ENCODE measurements at regions not wholly inside any gene's neighbourhood (a gene's known extent, or its start where the extent isn't known, plus 50 kb on each side); places are given as distances from the start of the nearest gene placed in this dataset.

DNA sequence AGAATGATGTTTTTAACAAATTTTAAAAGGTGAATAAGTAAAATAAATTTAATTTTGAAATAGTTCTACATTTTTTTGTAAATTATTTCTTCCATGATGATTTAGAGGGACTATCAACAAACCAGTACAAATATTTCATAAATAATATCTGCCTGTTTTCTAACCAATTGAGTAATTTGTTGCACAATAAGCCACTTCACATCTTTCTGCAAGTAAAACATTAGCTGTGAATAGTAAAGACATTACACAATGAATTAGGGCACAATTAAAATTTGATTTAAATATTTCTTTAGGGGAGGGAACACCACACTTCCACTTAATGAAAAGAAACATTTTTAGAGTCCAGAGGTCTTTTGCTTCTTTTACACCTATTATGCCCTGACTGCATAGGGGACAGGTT is 118.4 kb upstream of the PTPRK start:
- TF ChIP-seq, protein P1, sequence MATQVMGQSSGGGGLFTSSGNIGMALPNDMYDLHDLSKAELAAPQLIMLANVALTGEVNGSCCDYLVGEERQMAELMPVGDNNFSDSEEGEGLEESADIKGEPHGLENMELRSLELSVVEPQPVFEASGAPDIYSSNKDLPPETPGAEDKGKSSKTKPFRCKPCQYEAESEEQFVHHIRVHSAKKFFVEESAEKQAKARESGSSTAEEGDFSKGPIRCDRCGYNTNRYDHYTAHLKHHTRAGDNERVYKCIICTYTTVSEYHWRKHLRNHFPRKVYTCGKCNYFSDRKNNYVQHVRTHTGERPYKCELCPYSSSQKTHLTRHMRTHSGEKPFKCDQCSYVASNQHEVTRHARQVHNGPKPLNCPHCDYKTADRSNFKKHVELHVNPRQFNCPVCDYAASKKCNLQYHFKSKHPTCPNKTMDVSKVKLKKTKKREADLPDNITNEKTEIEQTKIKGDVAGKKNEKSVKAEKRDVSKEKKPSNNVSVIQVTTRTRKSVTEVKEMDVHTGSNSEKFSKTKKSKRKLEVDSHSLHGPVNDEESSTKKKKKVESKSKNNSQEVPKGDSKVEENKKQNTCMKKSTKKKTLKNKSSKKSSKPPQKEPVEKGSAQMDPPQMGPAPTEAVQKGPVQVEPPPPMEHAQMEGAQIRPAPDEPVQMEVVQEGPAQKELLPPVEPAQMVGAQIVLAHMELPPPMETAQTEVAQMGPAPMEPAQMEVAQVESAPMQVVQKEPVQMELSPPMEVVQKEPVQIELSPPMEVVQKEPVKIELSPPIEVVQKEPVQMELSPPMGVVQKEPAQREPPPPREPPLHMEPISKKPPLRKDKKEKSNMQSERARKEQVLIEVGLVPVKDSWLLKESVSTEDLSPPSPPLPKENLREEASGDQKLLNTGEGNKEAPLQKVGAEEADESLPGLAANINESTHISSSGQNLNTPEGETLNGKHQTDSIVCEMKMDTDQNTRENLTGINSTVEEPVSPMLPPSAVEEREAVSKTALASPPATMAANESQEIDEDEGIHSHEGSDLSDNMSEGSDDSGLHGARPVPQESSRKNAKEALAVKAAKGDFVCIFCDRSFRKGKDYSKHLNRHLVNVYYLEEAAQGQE (IDR thresholded peaks at IDR 0.05; ENCODE audit: low read depth), result no peak
- TF ChIP-seq RAD21 (IDR thresholded peaks at IDR 0.05; ENCODE audit: low read depth), result no peak
- no peak for TF ChIP-seq TAF1 (IDR thresholded peaks at IDR 0.05; ENCODE audit: low read depth)
- TF ChIP-seq EP300 (IDR thresholded peaks at IDR 0.05; ENCODE audit: borderline replicate concordance), result no peak
- TF ChIP-seq FOXM1 (IDR thresholded peaks at IDR 0.05; ENCODE audit: borderline replicate concordance, low read depth), result no peak
- no peak for TF ChIP-seq CREB1 (IDR thresholded peaks at IDR 0.05; ENCODE audit: low read depth)
- TF ChIP-seq TEAD4 (IDR thresholded peaks at IDR 0.05), result no peak
- TF ChIP-seq, protein P2, sequence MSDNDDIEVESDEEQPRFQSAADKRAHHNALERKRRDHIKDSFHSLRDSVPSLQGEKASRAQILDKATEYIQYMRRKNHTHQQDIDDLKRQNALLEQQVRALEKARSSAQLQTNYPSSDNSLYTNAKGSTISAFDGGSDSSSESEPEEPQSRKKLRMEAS (IDR thresholded peaks at IDR 0.05), result no peak
- TF ChIP-seq, protein P3, sequence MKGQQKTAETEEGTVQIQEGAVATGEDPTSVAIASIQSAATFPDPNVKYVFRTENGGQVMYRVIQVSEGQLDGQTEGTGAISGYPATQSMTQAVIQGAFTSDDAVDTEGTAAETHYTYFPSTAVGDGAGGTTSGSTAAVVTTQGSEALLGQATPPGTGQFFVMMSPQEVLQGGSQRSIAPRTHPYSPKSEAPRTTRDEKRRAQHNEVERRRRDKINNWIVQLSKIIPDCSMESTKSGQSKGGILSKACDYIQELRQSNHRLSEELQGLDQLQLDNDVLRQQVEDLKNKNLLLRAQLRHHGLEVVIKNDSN (IDR thresholded peaks at IDR 0.05), result no peak
- TF ChIP-seq ZBTB7A (IDR thresholded peaks at IDR 0.05; ENCODE audit: low read depth), result no peak
- no peak for TF ChIP-seq CEBPB (IDR thresholded peaks at IDR 0.05)
- TF ChIP-seq EGR1 (IDR thresholded peaks at IDR 0.05), result no peak
- TF ChIP-seq TCF12 (IDR thresholded peaks at IDR 0.05; ENCODE audit: low read depth), result no peak
- no peak for TF ChIP-seq YY1 (IDR thresholded peaks at IDR 0.05; ENCODE audit: low read depth)
- no peak for TF ChIP-seq NFIC (IDR thresholded peaks at IDR 0.05)

DNA sequence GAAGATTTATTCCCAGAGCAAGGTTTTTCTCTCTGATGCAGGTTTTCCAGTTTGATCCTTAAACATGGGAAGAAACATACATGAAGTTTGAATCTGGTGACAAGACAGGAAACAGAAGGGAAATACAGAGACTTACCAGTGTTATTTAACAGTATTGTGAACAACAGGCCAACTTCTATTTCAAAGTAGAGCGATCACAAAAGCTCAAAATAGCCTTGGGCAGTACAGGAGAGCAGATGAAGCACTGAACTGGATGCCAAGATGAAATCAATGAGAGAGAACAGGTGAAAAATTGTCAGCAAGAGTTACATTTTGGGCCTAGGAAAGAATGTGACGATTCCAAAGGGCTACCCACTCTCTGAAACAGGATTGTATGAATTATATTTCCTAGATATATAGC is 114.8 kb upstream of the PTPRK start:
- TF ChIP-seq YY1 (IDR thresholded peaks at IDR 0.05; ENCODE audit: low read depth) (no peak), CEBPB (IDR thresholded peaks at IDR 0.05) (no peak), TEAD4 (IDR thresholded peaks at IDR 0.05) (no peak), NFIC (IDR thresholded peaks at IDR 0.05) (no peak), RAD21 (IDR thresholded peaks at IDR 0.05; ENCODE audit: low read depth) (no peak), EGR1 (IDR thresholded peaks at IDR 0.05) (no peak)

DNA sequence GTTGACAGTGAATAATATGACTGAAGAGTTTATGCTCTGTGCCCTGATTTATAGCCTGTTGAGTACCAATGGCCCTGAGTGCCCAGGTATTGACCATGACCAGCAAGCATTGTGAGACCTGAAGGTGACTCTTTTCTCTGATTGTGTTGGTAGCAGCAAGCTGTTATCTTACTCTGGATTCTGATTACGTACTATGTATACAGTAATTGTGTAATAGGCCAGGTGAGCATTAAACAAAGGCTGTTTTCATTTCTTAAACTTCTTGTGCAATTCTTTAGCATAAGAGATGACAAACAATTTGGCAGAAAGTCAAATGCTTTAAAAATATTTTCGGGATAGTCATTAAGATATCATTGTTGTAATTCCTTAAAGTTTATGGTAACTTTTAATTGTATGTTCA is 111.7 kb upstream of the PTPRK start:
- TF ChIP-seq TEAD4 (IDR thresholded peaks at IDR 0.05), result no peak
- TF ChIP-seq, protein P2 (IDR thresholded peaks at IDR 0.05), result no peak
- TF ChIP-seq NFIC (IDR thresholded peaks at IDR 0.05), result no peak
- no peak for TF ChIP-seq TAF1 (IDR thresholded peaks at IDR 0.05; ENCODE audit: low read depth)
- TF ChIP-seq, protein P1 (IDR thresholded peaks at IDR 0.05; ENCODE audit: low read depth), result no peak
- TF ChIP-seq FOXM1 (IDR thresholded peaks at IDR 0.05; ENCODE audit: borderline replicate concordance, low read depth), result no peak
- no peak for TF ChIP-seq ZBTB7A (IDR thresholded peaks at IDR 0.05; ENCODE audit: low read depth)
- no peak for TF ChIP-seq CEBPB (IDR thresholded peaks at IDR 0.05)
- no peak for TF ChIP-seq YY1 (IDR thresholded peaks at IDR 0.05; ENCODE audit: low read depth)
- TF ChIP-seq EP300 (IDR thresholded peaks at IDR 0.05; ENCODE audit: borderline replicate concordance), result no peak

DNA sequence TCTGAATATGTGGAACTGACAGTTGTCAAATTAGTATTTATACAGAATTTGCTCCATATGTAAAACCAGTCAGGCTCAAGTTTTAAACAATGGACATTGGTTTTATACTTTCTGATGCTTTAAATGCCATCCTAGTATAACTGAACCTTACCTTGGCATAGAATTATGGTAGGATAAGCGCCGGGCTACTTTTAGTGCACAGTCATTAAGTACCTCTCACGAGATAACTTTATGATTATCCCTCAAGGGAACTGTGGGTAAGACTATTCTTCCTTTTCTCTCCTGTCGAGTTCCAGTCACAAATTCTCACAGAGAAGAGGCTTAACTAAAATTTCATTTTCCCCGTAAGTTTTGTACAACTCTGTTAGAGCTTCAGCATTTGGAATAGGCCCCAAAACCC is 110.6 kb upstream of the PTPRK start:
- TF ChIP-seq FOXM1 (IDR thresholded peaks at IDR 0.05; ENCODE audit: borderline replicate concordance, low read depth), result no peak
- no peak for TF ChIP-seq CREB1 (IDR thresholded peaks at IDR 0.05; ENCODE audit: low read depth)
- TF ChIP-seq, protein P2 (IDR thresholded peaks at IDR 0.05), result no peak
- no peak for TF ChIP-seq TEAD4 (IDR thresholded peaks at IDR 0.05)
- TF ChIP-seq TAF1 (IDR thresholded peaks at IDR 0.05; ENCODE audit: low read depth), result no peak
- TF ChIP-seq, protein P3 (IDR thresholded peaks at IDR 0.05), result no peak
- TF ChIP-seq YY1 (IDR thresholded peaks at IDR 0.05; ENCODE audit: low read depth), result no peak
- no peak for TF ChIP-seq NFIC (IDR thresholded peaks at IDR 0.05)
- TF ChIP-seq, protein P1 (IDR thresholded peaks at IDR 0.05; ENCODE audit: low read depth), result no peak
- TF ChIP-seq EP300 (IDR thresholded peaks at IDR 0.05; ENCODE audit: borderline replicate concordance), result no peak
- TF ChIP-seq CEBPB (IDR thresholded peaks at IDR 0.05), result no peak
- no peak for TF ChIP-seq EGR1 (IDR thresholded peaks at IDR 0.05)
- no peak for TF ChIP-seq ZBTB7A (IDR thresholded peaks at IDR 0.05; ENCODE audit: low read depth)
- TF ChIP-seq TCF12 (IDR thresholded peaks at IDR 0.05; ENCODE audit: low read depth), result no peak

All from Ishikawa (cell line).